Progenitor cell of endocrine pancreas (in vitro differentiated cells): ENCODE measurements at regions not wholly inside any gene's neighbourhood (a gene's known extent, or its start where the extent isn't known, plus 50 kb on each side); places are given as distances from the start of the nearest gene placed in this dataset.

Experiments used
- DNase-seq: peaks from one replicate; pipeline ENCODE4 v3.0.0; 2021; ENCODE audit warnings: low spot score; ENCODE audit not compliant: unreplicated experiment
- H3K27ac Mint-ChIP-seq: 2 replicates; pipeline ENCODE4 v1.8.0; 2021; ENCODE audit warnings: mild to moderate bottlenecking, moderate library complexity, mixed read lengths
- H3K27me3 Mint-ChIP-seq: 2 replicates; pipeline ENCODE4 v1.8.0; 2021; ENCODE audit warnings: mixed read lengths
- H3K36me3 Mint-ChIP-seq: 2 replicates; pipeline ENCODE4 v1.8.0; 2022; ENCODE audit warnings: mixed read lengths; ENCODE audit not compliant: insufficient read depth
- H3K4me1 Mint-ChIP-seq: 2 replicates; pipeline ENCODE4 v1.8.0; 2021; ENCODE audit warnings: low read depth, mixed read lengths
- H3K4me3 Mint-ChIP-seq: 2 replicates; pipeline ENCODE4 v1.8.0; 2021; ENCODE audit warnings: low read depth, mild to moderate bottlenecking, moderate library complexity, mixed read lengths
- H3K9me3 Mint-ChIP-seq: 2 replicates; pipeline ENCODE4 v1.8.0; 2021; ENCODE audit warnings: low read depth, mixed read lengths
- TF ChIP-seq, protein P1 (sequence below): fragments of 200-600 bp; sonication (generic); IDR thresholded peaks from one replicate; pipeline ENCODE4 v1.5.0; 2021; ENCODE audit warnings: antibody characterized with exemption, mild to moderate bottlenecking; ENCODE audit not compliant: unreplicated experiment

DNA sequence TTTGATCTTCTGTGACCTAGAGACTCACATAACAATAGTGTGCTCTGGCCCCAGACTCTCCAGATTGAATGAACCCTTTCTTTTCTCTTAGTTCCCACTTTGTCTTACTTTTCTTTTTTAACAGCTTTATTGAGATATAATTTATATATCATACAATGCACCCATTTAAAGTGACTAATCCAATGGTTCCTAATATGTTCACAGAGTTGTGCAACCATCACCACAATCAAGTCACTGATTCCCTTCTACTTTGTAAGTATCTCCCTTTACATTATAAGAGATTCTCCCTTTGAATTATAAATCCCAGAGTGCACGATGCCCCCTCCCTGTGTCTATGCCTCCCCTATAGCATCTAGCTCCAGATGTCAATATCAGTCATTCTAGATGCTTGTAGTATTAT lies 172.4 kb downstream of the HINT1 start:
- Mint-ChIP-seq H3K36me3 (no peaks in the 10 kb centered on the region), H3K9me3 (no peaks in the 10 kb centered on the region), H3K4me1 (no peaks in the 10 kb centered on the region), H3K27me3 (no peaks in the 10 kb centered on the region), H3K27ac (no peak overlapping the region), H3K4me3 (no peak overlapping the region)
- TF ChIP-seq, protein P1, sequence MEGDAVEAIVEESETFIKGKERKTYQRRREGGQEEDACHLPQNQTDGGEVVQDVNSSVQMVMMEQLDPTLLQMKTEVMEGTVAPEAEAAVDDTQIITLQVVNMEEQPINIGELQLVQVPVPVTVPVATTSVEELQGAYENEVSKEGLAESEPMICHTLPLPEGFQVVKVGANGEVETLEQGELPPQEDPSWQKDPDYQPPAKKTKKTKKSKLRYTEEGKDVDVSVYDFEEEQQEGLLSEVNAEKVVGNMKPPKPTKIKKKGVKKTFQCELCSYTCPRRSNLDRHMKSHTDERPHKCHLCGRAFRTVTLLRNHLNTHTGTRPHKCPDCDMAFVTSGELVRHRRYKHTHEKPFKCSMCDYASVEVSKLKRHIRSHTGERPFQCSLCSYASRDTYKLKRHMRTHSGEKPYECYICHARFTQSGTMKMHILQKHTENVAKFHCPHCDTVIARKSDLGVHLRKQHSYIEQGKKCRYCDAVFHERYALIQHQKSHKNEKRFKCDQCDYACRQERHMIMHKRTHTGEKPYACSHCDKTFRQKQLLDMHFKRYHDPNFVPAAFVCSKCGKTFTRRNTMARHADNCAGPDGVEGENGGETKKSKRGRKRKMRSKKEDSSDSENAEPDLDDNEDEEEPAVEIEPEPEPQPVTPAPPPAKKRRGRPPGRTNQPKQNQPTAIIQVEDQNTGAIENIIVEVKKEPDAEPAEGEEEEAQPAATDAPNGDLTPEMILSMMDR, result no peak
- no peak for DNase-seq

DNA sequence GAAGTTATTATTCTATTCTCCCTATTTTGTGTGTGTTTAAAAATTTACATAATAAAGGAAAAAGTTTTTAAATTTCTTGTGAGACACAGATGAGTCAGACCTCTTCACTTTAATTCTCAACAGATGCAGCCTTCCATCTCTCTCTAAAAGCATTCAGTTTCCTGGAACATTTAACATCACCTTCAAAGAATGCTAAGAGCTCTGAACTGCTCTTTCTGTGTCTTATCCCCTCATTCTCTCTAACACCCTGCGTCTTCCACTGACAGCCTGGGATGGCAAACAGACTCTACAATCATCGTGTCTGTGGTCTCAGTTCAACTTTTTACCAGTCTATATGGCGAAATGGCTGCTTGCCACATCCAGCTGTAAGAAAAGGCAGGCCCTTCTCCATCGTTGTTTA lies 173.0 kb downstream of the HINT1 start:
- no peak overlapping the region for H3K4me3 Mint-ChIP-seq
- H3K27ac Mint-ChIP-seq, result no peak overlapping the region
- H3K9me3 Mint-ChIP-seq, result no peaks in the 10 kb centered on the region
- H3K36me3 Mint-ChIP-seq, result no peaks in the 10 kb centered on the region
- no peaks in the 10 kb centered on the region for H3K27me3 Mint-ChIP-seq
- DNase-seq, result no peak
- H3K4me1 Mint-ChIP-seq, result no peaks in the 10 kb centered on the region
- TF ChIP-seq, protein P1, result no peak

DNA sequence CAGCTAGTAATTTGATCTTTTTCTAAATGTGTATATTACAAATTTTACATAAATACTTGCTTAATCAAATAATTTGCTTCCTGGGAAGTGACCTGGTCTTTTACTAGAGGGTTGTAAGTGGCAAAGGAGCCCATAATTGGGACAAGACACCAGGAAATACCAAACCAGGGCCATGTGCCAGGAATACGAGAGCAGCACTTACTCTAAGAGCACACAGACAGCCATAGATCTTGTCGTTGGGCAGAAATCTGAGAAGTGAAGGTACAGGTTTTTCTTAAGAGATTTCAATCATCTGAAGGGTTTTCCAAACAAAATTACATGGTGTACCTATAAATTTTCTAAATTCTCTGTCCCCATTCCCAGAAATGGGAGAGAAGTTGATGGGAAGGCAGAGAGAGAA lies 179.3 kb downstream of the HINT1 start:
- H3K4me1 Mint-ChIP-seq, result no peaks in the 10 kb centered on the region
- no peaks in the 10 kb centered on the region for H3K27me3 Mint-ChIP-seq
- no peaks in the 10 kb centered on the region for H3K9me3 Mint-ChIP-seq
- TF ChIP-seq, protein P1, result no peak
- no peaks in the 10 kb centered on the region for H3K36me3 Mint-ChIP-seq
- no peak for DNase-seq
- no peak overlapping the region for H3K4me3 Mint-ChIP-seq
- H3K27ac Mint-ChIP-seq, result no peak overlapping the region

DNA sequence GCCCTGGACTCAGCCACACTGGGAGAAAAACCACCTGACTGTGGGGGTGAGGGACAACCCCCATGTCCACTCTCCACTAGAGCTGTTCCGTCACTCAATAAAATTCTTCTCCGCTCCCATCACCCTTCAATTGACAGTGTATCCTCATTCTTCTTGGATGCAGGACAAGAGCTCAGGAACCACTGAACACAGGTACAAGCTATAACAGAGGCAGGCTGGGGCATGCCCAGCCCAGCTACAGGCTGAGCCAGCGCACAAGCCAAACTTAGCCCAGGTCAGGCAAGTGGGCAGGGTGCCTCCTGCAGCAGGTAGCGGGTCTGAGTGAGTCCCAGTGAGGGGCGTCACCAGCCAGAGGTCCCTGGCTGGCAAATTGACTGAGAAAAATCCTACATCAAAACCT lies 183.4 kb downstream of the HINT1 start:
- no peaks in the 10 kb centered on the region for H3K36me3 Mint-ChIP-seq
- no peak for DNase-seq
- H3K9me3 Mint-ChIP-seq, result no peaks in the 10 kb centered on the region
- H3K27ac Mint-ChIP-seq, result no peak overlapping the region
- peaks cover under 1% of the 10 kb centered on the region for H3K4me1 Mint-ChIP-seq
- TF ChIP-seq, protein P1, result no peak
- no peaks in the 10 kb centered on the region for H3K27me3 Mint-ChIP-seq
- H3K4me3 Mint-ChIP-seq, result no peak overlapping the region

DNA sequence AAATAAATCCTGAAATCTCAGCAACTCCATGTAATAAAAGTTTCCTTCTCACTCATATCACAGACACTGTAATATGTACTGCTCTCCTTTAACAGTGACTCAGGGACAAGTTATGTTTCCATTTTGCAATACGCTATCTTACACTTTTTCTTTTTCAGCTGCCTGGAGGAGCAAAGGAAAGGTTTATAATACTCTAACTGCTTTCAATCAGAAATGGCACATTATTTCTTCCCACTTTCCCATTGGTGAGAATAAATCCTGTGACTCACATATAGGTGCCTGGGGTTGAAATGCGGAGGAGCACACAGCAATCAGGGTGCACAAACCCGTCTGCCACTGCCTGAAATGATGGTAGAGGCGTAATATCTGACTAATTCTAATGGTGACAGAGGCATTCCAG lies 186.6 kb downstream of the HINT1 start:
- no peaks in the 10 kb centered on the region for H3K27me3 Mint-ChIP-seq

More for the DNA sequence above, 186.6 kb downstream of the HINT1 start:
- H3K4me1 Mint-ChIP-seq, result peaks cover 14% of the 10 kb centered on the region
- H3K36me3 Mint-ChIP-seq, result no peaks in the 10 kb centered on the region
- H3K27ac Mint-ChIP-seq, result no peak overlapping the region
- H3K4me3 Mint-ChIP-seq, result no peak overlapping the region
- TF ChIP-seq, protein P1, result no peak
- H3K9me3 Mint-ChIP-seq, result no peaks in the 10 kb centered on the region
- no peak for DNase-seq
